ENCODE measurements at regions not wholly inside any gene's neighbourhood (a gene's known extent, or its start where the extent isn't known, plus 50 kb on each side); places are given as distances from the start of the nearest gene placed in this dataset.
"Not testable (repeated sequence)": the region's sequence is repeated elsewhere in the genome, so short reads cannot be mapped to it uniquely, and the experiment has no call there.

DNA sequence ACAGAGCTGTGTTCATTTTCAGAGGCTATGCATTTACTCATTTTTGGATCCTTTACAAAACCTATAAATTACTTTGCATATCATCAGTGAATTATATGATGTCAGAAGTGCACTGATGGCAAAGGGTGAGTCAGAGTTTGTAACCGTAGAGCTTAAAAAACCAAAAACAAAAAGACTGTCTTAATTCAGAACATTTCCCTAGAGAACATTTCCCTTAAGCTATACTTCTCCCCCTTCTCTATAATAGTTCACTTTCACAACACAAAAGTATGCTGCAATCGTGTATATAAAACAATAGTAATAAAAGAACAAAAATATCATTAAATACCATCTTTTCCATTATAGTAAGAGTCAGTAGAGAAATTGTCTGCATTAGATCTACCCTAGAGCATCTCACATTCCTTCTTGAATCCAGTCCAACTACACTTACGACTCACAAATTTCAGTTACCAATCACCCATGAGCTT, 934.9 kb downstream of the LRFN5 start:
- no peak for DNase-seq

DNA sequence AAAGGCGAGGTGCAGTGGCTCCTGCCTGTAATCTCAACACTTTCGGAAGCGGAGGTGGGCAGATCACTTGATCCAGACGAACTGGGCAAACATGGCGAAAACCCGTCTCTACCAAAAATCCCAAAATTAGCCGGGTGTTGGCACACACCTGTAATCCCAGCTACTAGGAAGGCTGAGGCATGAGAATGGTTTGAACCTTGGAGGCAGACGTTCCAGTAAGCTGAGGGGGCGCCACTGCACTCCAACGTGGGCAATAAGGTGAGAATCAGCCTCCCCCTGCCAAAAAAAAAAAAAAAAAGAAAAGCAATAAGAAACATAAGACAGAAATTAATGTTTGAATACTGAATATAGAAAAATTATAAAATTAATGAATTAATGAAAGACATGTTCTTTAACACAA, 928.7 kb downstream of the LRFN5 start:
- no peak for DNase-seq

DNA sequence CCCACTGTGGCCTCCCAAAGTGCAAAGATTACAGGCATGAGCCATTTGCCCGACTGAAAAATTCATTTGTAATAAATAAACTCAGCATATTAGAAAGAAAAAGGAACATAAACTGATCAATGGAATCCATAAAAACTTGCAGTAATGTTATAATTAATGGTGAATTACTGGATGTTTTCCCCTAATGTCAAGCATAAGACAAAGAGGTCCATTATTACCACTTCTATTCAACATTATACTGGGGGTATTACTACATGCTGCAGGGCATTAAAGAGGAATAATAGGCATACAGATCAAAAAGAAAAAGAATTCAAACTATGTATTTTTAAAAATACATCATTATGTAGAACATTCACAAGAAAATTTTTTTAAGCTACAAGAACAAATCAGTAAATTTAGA, 926.8 kb downstream of the LRFN5 start:
- DNase-seq = no peak

DNA sequence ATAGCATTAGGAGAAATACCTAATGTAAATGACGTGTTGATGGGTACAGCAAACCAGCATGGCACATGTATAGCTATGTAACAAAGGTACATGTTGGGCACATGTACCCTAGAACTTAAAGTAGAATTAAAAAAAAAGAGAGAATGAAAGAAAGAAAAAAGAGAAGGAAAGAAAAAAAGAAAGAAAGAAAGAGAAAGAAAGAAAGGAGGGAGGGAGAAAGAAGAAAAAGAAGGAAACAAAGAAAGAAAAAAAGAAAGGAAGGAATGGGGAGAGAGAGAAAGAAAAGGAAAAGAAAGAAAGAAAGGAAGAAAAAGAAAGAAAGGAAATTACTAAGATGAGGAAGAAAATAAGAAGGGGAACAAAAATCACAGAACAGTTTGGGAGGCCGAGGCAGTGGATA, 925.5 kb downstream of the LRFN5 start:
- DNase-seq = no peak

DNA sequence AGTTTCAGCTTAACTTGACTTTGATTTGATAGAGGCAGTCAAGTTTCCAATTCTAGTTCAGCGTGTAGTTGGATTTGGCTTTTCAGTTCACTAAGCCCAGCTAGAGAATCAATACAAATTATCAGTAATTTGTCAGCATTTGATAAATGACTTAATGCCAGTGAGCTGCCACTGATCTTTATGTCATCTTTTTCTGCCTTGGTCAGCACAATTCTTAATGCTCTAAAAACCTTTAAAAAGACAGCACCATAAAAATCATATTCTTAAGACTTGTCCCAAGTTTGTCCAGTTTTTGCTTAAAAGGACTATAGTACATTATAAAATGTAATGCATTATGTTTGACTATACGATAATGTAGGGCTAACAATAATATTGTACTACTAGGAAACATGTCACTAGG, 920.5 kb downstream of the LRFN5 start:
- DNase-seq = no peak

DNA sequence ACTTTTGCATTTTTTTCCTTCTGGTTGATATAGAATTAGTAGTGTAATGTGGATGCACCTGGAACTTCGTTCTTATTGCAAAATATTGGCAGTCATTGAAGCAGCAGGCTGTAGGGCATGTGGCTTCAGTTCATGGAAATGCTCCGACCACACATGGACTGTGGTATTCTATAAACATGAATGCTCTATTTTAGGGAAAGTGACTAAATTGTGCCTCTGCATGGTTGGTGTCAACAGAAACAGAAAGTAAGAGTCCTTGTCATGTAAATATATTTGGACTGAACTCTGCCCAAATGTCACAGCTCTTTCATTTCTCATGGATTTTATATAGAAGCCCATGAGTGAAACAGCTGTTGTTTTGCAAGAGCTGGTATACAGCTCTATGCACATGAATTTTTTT, 917.0 kb downstream of the LRFN5 start:
- peak; percentile 79 for DNase-seq

DNA sequence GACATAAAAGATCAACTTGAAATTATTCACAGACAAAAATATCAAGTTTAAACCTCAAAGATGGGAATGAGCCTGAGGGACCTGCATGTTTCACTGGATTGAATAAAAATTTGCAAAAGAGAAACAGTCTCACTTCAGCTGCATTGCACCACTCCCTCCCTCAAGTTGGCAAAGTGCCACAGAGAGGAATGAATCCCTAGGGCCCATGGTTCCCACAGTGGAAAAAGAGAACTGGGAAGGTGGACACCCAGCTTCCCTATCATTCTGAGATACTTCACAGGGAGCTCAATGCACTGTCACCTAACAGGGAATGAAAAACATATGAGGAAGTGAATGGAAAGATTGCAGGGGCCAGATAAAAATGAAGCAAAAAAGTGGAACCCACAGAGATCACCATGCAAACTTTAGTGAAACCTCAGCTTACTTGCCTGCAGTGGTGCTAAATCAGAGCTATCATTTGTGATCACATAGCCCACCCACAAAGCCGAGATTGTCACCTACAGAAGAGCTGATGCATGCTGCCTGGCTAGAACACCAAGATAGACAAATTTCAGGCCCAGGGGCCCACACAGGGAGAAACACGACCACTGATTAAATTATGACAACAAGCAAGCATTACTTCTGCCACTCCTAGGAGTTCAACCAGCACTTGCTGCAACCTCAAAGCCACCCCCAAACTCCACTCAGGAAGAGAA, 911.3 kb downstream of the LRFN5 start:
- DNase-seq = peak; percentile 54

DNA sequence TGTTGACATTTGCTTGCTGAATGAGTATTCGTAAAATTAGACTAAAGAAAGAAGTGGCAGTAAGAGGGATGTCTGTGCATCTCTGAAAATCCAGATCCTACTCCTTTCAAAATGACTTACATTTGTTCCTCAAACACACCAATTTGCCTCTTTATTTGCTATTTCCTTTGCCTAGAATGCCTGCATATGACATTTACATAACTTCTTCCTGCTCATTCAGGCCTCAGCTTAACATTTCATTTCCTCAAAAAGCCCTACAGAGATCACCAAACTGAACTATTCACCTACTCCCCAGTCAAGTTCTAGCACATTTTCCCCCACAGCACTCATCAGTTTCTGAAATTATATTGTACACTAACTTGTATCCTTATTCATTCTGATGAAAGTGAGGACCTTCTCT, 907.2 kb downstream of the LRFN5 start:
- DNase-seq = no peak

DNA sequence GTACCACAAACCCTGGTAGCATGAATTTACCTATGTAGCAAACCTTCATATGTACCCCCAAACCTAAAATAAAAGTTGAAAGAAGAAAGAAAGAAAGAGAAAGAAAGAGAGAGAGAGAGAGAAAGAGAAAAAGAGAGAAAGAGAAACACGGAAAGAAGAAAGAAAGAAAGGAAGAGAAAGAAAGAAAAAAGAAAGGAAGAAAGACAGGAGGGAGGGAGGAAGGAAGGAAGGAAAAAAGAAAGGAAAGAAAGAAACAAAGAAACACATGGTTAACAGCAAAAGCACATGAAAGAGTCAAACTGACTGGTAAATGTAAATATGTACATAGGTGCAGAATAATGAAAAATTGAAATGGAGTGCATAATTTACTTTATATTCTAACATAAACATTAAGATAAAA, 903.4 kb downstream of the LRFN5 start:
- DNase-seq = no peak

DNA sequence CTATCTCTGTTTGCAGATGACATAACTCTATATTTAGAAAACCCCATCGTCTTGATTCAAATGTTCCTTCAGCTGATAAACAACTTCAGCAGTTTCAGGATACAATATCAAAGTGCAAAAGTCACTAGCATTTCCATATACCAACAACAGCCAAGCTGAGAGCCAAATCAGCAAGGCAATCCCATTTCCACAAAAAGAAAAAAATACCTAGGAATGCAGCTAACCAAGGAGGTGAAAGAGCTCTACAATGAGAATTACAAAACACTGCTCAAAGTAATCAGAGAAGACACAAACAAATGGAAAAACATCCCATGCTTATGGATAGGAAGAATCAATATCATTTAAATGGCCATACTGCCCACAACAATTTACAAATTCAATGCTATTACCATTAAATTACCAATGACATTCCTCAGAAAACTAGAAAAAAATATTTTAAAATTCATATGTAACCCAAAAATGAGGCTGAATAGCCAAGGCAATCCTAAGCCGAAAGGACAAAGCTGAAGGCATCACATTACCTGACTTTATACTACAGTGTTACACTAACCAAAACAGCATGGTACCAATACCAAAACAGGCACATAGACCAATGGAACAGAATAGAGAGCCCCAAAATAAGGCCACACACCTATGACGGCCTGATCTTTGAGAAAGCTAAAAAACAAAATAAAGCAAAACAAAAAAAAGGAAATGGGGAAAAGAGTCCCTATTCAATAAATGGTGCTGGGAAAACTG, 901.7 kb downstream of the LRFN5 start:
- DNase-seq = no peak

DNA sequence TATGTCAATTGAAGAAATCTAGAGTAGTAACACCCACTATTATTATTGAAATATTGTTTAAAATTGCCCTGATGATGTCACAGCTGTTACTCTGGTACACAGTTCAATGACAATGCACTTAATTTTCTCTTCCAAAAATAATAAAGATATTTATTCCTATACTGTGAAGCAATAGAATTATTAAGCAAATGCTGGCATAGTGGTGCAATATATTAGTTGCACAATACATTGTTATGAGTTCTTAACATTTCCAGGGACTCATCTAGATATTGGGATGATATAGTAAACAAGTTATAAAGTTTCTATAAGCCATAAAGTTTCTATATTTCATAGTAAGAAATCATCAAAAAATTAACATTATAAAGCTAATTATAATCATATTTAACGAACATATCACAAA, 897.8 kb downstream of the LRFN5 start:
- DNase-seq = peak; percentile 15

DNA sequence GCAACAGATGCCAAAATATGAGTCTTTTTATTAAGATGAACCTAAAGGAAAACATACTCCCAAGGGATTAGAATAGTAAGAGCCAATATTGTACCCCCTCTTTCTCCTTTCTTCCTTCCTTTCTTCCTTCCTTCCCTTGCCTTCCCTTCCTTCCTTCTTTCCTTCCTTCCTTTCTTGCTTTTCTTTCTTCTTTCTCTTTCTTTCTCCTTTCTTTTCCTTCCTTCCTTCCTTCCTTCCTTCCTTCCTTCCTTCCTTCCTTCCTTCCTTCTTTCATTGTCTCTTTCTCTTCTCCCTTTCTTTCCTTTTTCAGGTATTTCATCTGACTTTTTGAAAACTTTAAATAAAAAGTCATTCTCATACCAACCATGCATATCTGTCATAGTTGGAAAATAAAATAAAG, 892.5 kb downstream of the LRFN5 start:
- DNase-seq = no peak

DNA sequence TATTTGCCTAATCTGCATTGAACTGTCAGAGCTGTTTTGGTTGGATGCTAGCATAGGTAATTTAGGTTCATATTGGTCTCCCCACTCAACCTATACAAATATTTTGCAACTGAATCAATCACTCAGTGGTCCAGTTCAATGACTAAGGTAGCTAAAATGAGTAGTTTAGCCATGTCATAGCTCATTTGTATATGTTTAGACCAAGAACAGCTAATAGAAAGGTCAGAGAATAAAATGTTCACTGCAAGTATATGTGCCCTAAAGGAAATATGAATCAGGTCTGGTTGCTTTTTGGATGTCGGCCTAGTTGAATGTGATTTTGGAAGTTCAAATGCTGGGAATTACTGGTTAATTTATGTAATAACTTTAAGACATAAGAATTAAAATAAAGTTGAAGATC, 883.9 kb downstream of the LRFN5 start:
- DNase-seq = no peak

DNA sequence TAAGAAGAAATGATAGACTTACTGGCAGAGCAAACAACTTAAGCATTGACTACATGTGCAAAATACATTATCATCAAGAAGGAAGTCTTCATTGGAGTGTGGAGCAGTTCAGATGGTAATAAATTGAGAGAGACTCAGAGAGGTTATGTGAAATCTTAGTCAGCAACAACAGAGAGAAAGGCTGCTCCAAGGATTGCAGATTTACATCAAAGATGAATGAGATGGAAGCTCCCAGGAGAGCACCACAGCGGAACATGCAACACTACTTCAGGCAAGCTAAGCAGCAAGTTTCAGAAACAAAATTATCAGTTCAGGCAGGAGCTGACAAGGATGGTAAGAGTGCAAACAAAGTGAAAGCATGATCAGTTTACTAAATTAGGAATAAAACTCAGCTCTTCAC, 882.3 kb downstream of the LRFN5 start:
- DNase-seq = no peak

DNA sequence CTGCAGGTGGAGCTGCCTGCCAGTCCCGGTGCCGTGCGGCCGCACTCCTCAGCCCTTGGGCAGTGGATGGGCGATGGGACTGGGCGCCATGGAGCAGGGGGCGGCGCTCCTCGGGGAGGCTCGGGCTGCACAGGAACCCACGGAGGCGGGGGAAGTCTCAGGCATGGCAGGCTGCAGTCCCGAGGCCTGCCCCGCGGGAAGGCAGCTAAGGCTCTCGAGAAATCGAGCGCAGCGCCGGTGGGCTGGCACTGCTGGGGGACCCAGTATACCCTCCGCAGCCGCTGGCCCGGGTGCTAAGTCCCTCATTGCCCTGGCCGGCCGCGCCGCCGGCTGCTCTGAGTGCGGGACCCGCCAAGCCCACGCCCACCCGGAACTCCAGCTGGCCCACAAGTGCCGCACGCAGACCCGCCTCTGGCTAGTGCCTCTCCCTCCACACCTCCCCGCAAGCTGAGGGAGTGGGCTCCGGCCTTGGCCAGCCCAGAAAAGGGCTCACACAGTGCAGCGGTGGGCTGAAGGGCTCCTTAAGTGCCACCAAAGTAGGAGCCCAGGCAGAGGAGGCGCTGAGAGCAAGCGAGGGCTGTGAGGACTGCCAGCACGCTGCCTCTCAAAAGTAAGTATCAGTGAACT, 875.8 kb downstream of the LRFN5 start:
- DNase-seq = not testable (repeated sequence)

DNA sequence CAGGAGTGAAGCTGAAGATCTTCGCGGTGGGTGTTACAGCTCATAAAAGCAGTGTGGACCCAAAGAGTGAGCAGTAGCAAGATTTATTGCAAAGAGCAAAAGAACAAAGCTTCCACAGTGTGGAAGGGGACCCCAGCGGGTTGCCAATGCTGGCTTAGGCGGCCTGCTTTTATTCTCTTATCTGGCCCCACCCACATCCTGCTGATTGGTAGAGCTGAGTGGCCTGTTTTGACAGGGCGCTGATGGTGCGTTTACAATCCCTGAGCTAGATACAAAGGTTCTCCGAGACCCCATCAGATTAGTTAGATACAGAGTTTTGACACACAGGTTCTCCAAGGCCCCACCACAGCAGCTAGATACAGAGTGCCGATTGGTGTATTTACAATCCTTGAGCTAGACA, 875.0 kb downstream of the LRFN5 start:
- DNase-seq = not testable (repeated sequence)

DNA sequence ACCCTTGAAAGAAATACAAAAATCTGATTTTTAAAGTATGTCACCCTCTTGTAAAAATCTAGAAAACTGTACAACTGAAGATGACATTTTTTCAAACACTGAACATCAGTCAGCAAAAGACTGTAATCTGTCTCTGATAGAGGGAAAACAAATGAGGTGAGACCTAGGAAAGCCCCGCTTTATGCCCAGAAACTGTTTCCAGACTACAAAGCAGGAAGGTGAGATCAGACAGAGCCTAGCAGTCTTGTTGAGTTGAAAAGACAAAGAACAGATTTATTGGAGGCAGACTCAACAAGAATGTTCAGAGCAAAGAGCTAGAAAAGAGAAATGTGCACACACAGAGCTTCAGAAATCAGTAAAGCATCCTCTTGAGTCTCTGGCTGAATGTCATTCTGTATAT, 873.6 kb downstream of the LRFN5 start:
- no peak for DNase-seq

DNA sequence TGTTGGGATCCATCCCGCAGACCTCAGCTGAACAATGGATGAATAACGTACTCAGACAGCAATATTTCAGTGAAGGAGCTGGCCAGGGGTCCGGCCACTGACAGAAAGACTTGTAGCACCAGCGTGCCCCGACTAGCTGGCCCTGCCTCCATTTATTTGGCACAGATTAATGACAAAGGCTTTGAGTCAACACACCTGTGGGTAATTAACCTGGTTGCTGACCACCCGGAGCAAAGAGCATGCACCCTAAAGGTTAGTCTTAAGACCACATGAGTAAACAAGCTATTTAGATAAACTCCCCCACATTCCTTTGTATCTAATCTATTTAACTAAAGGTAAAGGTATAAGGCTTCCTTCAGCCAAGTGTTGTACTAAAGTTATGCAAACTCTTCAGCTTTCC, 868.6 kb downstream of the LRFN5 start:
- no peak for DNase-seq

DNA sequence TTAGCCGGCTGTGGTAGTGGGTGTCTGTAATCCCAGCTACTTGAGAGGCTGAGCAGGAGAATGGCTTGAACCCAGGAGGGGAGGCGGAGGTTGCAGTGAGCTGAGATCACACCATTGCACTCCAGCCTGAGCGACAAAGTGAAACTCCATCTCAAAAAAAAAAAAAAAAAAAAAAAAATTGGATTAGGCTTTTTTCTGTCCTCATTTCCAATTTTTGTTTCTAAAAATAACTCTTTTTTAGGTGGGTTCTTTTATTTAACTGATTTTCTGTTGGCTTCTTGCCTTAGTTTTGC, 863.7 kb downstream of the LRFN5 start:
- no peak for DNase-seq

DNA sequence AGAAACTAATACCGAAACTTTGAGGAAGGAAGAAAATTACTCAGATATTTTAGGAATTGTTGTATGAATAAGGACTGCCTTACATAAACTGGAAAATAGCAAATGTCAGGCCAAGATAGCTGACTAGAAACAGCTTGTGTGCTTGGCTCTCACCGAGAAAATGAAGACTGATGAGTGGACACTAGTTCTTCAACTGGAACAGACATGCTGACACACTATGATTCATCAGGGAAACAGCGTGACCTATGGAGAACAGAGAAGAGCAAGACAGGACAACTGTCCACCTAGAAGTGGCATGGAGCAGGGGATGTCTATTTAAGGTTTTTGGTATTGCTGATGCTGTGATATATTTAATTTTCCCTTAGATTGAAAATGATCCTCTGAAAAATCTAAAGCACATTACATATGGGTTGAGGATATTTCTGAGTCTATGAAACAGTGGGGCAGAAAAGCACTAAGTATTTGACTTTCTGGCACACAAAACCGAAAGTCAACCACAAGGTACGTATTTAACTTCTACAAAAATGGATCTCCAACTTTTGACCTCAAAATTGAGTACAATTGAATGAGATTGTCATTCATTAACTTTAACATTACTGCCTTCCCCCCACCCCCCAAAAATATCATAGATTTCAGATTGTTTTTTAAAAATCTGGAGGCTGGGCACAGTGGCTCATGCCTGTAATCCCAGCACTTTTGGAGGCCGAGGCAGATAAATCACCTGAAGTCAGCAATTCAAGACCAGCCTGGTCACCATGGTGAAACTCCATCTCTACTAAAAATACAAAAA, 863.2 kb downstream of the LRFN5 start:
- no peak for DNase-seq

DNA sequence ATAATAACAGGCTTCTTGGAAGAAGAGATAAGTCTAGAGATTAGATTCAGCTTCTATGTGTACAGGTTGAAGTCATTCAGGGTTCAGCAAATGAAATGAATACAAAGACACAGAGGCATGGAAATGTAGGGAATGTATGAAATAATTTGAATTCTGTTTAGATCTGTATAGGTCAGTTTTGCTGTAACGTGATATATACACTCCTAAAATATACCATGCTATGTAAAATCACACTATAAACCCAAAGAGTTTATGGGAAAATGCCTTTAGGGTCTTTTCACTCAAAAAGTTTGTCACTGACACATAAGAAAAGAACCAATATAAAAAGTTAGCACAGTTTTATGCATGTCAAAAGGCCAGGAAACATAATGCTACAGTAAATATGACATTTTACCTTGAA, 854.0 kb downstream of the LRFN5 start:
- no peak for DNase-seq

DNA sequence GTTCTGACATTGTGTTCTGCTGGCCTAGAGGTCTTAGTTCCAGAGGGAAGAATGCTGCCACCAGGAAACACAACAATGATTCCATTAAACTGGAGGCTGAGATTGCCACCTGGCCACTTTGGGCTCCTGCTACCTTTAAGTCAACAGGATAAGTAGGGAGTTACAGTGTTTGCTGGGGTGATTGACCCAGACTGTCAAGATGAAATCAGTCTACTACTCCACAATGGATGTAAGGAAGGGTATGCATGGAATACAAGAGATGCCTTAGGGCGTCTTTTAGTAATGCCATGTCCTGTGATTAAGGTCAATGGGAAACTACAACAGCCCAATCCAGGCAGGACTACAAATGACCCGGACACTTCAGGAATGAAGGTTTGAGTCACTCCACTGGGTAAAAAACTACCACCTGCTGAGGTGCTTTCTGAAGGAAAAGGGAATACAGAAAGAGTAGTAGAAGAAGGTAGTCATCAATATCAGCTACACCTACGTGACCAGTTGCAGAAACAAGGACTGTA, 852.6 kb downstream of the LRFN5 start:
- DNase-seq = no peak

DNA sequence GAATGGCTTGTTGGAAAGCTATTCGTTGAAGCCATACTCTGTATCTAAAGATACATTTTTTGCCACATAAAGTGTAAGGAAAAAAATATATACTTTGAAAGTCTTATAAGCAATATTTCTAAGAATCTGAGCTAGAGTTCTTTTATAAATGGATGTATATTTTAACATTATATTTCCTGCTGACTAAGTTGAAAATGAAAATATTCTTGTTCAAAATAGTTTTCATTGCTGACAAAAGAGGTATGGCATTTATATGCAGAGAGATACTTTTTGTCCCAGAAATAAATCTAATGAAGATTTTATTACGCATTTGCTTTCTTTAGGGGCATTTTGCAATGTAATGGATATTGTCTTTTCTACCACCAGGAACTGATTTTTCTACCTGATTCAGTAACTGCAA, 834.9 kb downstream of the LRFN5 start:
- no peak for DNase-seq
